ENCODE measurements at regions not wholly inside any gene's neighbourhood (a gene's known extent, or its start where the extent isn't known, plus 50 kb on each side); places are given as distances from the start of the nearest gene placed in this dataset.

DNA sequence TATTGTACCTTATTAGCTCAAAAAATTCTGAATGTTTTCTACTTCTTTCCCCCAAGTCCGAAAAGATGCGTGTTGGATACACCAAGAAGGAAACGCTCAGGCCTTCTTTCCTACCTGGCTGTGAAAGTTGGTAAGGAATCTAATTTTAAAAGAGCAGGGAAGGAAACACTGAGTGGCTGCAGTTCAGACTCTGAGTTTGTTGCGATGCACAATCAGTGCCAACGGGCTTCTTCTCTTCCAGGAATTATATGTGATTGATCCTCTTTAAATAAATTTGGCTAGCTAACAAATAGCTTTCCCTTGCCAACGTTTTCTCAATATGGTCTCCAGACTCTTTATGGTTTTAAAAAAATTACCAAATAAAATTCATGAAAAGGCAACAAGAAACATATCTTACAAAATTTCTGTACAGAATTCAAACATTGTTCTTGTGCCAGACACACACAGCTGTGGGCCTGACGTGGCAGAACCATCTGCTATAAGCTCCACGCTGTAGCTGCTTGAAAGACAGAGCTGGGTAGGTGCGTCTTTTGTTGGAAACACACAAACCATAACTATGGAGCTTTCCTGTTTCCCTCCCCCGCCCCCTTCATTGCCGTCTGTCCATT lies 493.1 kb downstream of the ZNF608 start:
- no peak for DNase-seq

DNA sequence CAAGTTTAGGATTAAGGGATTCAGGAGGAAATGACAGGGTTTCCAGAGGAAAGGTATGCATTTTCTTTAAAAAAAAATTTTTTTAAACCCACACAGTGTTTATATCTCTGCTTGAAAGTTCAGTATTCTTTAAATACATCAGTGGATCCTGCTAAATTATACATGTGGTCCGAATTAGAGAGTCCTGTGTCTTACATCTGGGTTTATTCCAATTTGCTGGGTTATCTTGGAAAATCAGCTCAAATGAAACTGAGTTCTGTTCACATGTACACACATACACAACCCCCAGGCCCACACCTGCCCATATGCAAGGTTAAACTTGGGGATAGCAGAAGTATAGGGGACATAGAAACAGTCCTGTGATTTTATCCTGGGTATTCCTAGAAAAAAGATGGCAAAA lies 493.7 kb downstream of the ZNF608 start:
- DNase-seq: no peak

DNA sequence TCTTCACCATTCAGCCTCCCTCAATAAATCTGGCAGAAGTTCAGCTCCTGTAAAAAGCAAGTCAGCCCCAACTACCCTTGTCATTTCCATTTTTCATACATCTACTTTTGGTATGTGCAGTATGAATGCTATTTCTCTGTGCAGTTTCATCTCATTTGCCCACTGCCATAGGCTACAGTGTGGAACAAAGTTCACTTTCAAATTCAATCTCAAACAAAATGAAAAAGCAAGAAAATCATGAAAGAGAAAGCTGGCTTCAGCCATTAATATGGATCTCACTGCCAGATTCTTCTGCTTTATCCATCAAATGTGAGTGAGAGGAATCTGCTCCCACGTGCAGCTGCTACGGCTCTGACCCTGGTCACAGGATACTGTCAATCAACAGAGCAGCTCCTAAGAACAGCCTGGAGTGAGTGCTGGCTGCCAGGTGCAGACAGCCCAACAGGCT lies 494.2 kb downstream of the ZNF608 start:
- no peak for DNase-seq

DNA sequence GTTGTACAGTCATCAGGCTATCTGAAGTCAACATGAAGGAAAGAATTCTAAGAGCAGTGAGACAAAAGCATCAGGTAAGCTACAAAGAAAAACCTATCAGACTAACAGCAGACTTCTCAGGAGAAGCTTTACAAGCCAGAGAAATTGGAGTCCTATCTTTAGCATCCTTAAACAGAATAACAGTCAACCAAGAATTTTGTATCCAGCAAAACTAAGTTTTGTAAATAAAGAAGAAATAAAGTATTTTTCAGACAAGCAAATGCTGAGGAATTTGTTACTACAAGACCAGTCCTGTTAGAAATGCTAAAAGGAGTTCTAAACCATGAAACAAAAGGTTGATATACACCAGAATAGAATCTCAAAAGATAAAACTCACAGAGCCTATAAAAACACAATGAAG lies 501.2 kb downstream of the ZNF608 start:
- no peak for DNase-seq

DNA sequence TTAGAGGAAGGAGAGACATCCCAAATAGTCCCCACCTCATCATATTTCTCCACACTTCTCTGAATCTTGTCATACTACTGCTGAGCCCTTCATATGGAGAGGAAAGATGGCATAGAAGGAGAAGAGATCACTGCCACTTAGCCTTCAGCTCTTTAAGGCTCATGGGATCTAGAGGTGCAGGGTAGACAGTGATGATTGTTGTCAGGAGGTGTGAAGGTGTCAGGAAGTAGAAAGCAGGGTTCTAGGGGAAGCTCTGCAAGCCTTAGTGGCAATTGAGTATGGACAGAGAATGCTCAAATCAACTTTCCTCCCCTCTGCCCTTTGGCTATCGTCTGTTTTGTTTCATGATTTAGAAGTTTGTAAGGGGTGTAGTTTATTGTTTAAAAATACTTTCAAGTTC lies 505.7 kb downstream of the ZNF608 start:
- DNase-seq: no peak

DNA sequence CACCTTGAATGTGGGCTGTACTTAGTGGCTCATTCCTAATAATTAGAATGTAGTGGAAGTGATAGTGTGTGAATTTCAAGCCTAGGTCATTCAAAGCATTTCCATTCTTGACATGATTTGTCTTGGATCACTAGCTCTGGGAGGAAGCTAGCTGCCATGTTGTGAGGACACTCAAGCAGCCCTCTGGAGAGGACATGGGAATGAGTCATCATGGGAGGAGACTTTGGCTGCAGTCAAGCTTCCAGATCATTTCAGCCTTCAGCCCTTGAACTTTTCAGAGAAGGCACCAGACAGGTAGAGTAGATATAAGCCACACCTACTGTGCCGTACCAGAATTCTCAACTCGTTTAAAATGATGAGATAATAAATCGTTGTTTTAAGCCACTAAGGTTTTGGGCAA lies 506.9 kb downstream of the ZNF608 start:
- no peak for DNase-seq

DNA sequence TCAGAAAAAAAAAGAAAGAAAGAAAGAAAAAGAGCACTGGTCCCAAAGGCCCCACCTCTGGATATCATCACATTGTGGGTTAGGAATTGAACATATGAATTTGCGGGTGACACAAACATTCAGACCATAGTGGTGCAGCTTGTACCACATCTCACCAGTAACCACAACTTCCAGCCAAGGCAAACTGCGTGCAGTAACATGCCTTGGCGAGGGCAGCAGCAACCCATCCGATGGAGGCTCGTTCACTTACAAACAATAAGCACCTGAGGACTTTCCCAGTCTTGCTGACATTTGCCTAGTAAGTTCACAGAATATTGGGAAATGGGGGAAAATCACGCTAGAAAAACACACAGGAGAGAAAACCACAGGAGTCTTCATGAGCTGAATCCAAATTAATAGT lies 508.1 kb downstream of the ZNF608 start:
- no peak for DNase-seq

DNA sequence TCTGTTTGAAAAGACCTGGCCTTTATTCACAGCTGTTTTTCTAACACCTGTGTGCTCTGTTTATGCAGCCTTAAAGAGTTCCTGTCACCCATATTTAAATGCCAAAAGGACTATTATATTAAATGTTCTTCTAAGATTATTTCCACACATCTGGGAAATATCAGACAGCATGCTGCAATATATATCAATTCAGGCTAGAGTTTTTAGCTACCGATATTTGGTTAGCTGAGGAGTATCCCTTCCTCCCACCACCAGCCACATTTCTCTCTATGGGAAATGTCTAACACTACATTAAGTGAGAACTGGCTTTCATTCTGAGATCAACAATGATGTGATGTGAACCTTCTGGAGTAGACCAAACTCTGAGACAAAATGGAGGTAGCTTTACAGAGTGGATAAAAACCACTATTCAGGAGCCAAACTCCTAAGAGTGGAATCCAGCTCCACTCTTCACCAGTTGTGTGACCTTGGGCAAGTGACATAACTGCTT lies 509.2 kb downstream of the ZNF608 start:
- no peak for DNase-seq

DNA sequence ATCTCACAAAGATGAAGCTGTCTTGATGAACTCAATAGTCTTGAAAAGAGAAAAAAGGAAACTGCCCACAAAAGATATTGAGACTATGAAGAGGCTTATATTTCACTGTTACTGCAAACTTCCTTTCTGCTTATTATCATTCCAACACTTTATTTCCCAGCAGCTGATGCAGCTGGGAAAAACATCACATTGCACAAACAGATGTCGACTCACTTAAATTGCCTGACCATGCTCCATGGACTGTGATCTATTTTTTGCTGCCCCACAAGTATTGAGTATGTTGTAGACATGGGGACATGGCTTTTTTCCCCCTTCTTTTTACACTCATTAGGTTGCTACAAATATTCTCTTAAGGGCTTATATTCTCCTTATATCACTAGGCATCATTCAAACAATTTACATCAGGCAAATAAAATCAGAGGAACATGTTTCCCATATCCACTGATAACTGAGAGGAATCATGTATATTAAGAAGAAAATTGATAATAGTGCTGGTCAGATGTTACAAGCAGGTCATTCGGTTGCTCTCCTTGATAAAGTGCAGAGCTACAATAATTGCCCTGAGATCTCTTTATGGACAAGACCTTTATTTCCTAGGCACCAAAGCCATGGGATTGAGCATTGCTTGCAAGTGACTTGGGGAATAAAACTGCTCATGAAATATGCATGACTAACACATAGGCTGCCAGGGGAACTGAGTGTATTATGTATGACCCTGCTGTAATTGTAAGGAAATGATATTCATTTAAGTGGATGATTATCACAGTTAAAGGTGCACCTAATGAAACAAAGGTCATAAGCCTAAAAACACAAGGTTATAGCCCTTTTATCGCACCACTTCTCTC lies 509.9 kb downstream of the ZNF608 start:
- DNase-seq: no peak

DNA sequence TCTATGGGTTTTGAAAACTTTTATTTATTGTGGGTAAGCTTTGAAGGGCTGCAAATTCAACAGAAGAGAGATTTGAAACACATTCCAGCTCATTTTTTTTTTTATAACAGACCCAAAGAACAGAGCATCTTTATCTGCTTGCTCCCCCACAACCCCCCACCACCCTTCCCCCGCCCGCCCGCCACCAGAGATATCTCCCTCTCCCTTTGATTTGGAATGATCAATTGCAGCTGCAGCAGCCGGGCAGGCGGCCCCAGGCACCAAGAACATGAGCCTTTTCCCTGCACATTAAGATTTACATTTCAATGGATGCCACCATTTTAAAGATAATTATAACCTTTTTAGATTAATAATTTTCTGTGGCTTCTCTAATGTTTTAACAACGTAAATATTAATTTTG lies 510.9 kb downstream of the ZNF608 start:
- DNase-seq: no peak

DNA sequence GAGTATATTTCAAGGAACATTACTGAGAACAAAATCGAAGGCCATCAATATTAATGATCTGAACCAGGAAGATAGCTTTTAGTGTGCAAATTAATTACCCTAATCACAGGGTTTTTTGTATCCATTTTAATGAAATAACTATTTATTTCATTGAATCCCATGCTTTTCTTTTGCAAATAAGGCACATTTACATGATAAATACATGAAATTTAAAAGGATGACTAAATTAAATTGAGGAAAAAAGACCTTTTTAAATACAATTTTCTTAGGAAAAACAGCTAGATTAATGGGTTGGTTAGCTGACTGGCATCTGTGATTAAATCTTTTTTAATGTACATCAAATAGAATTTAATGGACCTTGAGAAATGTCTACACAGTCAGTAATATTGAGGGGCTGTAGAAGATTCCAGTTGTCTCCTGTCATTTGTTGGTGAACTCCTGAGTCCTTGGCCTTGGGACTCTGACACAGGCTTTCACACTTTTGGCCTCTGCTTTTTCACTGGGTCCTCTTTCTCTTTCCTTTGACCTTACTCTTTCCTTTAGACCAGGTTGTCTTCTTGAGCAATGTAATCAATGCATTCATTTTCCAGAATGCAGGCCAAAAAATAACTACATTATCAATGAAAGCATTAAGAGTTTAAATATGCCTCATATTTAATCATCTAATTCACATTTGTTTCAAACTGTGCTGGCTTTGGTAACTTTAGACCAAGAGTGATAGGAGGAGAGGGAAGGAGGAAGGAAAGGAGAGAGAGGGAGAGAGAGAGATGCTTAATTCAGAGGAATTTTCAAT lies 511.5 kb downstream of the ZNF608 start:
- no peak for DNase-seq

DNA sequence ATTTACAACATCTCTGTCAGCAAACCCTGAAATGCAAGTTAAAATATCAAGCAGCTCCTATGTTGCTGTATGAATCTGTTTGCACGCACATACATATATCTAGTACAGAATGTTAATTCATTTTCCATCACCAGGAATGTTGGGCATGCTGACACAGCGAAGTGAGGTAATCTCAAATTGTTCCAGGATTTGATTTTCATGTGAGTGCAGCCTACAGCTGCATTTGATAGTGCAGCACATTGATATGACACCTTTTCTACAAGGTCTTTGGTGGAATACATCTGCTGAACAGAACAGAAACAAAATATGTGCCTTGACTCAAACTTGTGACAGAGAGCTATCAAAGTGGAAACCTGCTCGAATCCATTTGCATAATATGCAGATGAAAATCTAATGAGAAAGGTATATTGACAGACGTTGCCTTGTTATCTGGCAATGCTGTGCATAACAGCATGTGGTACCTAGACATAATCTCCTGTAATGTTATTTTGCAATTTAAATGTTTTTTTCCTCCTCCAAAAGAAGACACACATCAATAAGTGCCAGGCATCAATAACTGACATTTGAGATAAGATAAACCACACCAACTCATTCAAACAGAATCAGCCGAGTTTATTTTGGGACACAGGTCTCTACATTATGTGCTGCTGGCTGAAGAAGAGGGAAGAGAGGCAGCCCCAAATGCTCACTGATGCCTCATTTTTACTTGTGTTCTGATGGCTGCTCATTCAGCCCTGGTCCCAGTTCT lies 512.2 kb downstream of the ZNF608 start:
- no peak for DNase-seq

DNA sequence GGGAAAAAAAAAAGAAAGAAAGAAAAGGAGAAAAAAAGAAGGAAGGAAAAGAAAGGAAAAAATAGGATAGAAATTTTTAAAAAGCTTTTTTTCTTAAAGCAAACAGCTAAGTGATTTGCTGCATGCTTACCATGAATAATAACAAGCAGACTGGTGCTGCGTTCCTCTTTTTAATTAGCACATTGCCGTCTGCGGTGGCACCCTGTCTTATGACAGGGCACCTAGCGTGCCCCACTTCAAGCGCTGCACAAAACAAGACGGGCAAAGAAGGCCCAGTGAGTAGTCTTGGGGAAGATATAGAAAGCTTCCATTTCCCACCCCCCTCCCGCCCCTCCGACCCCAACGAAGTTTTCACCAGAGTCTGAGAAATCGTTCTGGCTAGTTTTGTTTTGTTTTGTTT lies 513.9 kb downstream of the ZNF608 start:
- DNase-seq: no peak

DNA sequence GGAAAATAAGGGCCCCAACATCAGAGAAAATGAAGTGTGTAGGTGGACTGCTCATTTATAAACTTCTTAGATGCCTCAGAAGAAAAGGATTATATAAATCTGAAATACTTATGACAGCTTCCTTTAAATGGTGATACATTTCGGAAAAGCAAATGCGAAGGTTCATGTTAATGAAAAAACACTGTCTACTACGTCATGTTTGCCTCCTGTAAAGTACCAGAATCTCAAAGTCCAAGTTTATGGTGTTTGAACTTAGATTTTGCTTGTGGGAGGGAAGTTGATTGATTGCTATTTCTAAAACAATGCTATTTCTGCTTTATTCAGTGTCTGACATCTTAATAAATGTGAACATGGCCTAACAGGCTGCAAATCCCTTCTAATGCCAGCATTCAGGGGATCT lies 514.6 kb downstream of the ZNF608 start:
- no peak for DNase-seq

DNA sequence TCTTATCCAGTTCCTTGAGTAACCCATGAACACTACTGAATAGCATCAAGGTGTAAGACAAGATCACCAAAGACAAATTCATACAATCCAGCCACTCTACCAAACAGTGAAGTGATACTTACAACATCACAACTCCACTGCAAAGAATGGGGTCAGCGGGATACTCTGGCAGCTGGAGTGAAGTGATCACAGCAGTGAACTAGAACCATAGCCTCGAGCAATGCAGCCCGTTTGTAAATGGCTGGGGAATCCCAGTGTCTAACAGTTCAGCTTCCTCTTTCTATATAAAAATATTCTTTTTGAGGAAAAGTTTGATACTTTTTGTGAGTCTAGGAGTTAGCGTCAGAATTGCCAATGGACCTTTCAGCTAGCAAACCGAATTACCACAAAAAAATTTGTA lies 515.2 kb downstream of the ZNF608 start:
- DNase-seq: no peak

DNA sequence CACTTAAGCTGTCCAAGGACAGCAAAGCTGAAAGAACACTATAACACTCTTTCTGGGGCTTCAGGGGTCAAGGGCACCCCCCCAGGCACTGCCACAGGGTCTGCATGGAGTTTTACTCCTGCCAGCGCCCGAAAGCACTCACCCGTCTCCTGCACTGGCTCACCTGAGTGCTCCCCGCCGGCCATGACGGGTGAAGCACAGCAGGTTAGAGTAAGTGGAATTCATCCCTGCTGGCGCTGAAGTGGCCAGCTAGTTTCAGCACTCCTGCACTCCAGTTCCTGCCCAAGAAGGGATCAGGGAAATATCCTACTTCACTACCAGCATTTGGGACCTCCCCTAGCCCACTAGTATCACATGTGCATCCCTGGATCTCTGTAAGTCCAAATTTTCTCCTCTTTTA lies 516.0 kb downstream of the ZNF608 start:
- no peak for DNase-seq

DNA sequence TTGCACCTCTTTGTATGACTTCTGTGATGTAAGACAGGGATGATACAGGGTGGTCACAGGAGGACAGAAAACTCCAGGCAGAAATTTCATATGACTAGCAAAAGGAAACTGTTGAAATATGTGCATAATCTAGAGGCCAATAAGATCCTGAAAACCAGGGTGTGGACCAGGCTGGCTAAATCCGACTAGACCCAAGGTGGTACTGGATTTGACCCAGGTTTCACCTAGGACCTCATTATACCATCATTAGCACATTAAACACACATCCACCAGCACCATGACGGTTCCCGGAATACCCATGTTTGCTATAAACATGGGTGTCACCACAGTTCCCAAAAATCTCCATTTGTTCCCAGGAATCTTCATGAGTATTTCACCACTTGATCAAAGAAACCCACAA lies 517.1 kb downstream of the ZNF608 start:
- DNase-seq: no peak

DNA sequence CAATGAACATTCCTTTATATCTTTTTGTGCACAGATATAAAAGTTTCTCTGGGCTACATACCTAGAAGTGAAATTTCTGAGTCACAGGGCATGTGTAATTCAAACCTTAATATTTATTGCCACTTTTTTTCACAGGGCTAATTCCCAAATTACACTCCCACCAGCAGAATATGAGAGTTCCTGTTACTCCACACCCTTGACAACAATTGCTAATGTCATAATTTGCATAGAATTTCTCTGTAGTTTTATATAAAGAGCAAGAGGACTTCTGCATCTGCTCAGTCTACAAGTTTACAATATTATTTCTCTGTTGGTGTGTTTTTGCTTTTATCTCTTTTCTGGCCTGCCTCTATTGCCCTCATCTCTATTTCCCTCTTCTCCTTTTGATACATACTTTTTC lies 518.5 kb downstream of the ZNF608 start:
- no peak for DNase-seq

DNA sequence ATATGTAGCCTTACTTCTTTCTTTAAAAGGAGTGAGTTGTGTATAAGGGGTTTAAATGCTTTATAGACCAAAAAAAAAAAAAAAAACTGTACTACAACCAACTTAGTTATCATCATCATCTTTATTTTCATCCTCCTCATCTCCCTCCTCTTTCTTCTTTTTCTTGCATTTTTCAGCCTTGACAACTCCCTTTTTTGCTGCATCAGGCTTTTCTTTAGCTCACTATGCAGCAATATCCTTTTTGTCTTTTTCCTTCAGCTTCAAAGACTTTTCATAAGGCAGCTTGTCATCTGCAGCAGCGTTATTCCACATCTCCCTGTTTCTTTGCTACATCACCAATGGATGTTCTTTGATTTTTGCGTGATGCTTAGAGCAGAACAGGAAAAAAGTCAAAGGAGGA lies 526.0 kb downstream of the ZNF608 start:
- DNase-seq: no peak

DNA sequence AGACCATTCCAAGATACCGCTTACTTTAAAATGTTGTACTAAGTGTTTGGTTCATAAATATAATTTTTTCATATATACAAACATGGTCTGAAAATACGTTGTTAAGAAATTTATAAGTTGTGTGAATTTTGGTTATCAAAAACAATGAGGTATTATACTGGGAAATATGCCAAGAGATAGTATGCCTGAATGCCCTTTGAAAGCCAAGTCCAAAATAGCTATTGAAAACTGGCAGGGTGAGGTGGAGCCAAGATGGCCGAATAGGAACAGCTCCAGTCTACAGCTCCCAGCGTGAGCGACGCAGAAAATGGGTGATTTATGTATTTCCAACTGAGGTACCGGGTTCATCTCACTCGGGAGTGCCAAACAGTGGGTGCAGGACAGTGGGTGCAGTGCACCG lies 533.5 kb downstream of the ZNF608 start:
- DNase-seq: no peak

DNA sequence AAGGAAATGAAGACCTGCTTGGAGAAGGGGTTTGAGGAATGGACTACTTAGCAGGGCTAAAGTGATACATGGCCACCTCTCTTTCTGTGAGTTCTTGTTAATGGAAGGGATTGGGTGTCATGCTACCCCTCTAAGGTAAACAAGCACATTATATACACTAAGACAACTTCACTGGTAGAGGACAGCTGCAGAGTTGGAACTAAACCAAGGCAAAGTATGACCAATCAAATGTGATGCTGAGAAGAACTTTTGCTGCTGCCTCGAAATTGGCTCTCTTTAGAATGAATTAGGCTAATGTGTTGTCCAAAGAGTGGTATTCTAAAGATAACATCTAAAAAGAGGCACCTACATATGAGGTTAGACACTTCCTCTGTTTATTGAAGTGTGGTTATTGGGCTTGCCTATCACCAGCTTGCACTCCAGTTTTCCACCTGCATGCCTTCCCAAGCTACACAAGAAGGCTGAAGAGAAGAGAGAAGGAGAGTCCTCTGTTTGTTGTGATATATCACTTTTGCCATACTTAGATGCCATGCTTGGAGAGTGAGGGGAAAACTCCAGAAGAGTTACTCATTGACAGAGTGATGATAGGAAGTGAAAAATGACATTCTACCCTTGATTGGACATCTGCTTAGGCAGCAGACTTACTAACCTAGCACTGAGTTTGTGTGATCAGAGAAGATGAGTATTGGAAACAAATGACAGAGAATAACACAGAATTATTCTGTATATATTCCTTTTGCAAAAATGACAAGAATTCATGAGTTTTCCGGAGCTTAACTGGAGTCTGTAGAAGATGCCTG lies 536.1 kb downstream of the ZNF608 start:
- no peak for DNase-seq

DNA sequence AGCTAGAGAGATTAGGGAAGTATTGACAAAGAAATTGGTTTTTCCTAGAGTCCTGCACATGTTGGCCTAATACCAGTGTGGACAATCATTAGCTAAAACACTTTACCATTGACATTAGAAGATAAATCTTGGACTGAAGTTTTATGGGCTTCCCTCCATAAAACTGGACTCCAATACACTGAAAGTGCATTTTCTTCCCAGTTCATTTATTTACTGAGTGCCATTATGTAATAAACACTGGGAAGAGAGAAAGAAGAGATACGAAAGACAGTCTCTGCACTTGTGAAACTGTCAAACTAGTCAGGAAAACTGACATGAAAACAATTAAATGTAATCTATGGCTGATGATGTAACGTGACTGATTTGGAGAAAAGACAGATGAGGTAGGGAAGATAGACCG lies 539.3 kb downstream of the ZNF608 start:
- DNase-seq: no peak

All from hematopoietic multipotent progenitor cell treated with erythropoietin and hydrocortisone succinate and interleukin-3 and kit ligand, for 8 days (in vitro differentiated cells).